ENCODE measurements at regions not wholly inside any gene's neighbourhood (a gene's known extent, or its start where the extent isn't known, plus 50 kb on each side); places are given as distances from the start of the nearest gene placed in this dataset.

DNA sequence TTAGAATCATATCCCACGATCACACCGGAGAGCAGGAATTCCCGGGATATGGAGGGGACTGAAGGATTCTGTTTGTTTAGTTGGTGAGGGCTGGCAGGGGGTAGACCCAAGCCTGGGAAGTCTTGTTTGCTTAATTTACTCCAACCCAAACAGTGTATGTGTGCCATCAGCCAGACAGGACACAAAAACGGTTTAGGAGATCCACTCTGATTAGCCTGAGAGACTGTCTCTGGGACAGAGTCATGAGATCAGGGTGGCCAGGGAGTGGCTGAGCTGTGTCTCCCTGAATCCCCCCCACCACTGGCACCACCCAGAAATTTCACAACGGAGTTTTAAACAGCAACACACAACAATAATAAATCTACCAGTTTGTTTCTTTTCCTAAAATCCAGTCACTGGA lies 127.0 kb downstream of the RBFOX3 start:
- no peak overlapping the region for H3K27ac ChIP-seq
- H3K27me3 ChIP-seq (ENCODE audit: insufficient read depth, low read depth) = peaks cover 88% of the 10 kb centered on the region
- H3K79me2 ChIP-seq (ENCODE audit: low read depth) = no peaks in the 10 kb centered on the region
- TF ChIP-seq, protein P1, sequence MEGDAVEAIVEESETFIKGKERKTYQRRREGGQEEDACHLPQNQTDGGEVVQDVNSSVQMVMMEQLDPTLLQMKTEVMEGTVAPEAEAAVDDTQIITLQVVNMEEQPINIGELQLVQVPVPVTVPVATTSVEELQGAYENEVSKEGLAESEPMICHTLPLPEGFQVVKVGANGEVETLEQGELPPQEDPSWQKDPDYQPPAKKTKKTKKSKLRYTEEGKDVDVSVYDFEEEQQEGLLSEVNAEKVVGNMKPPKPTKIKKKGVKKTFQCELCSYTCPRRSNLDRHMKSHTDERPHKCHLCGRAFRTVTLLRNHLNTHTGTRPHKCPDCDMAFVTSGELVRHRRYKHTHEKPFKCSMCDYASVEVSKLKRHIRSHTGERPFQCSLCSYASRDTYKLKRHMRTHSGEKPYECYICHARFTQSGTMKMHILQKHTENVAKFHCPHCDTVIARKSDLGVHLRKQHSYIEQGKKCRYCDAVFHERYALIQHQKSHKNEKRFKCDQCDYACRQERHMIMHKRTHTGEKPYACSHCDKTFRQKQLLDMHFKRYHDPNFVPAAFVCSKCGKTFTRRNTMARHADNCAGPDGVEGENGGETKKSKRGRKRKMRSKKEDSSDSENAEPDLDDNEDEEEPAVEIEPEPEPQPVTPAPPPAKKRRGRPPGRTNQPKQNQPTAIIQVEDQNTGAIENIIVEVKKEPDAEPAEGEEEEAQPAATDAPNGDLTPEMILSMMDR (conservative IDR thresholded peaks at IDR 0.05) = no peak
- TF ChIP-seq EZH2 (IDR thresholded peaks at IDR 0.05; ENCODE audit: low read depth) = no peak
- no peaks in the 10 kb centered on the region for H3K36me3 ChIP-seq (ENCODE audit: low read depth)
- no peaks in the 10 kb centered on the region for H3K4me1 ChIP-seq (replicated peaks; ENCODE audit: insufficient read depth)
- POLR2A ChIA-PET (ENCODE audit: unreplicated experiment) = no interaction called here
- intact Hi-C loops (cut with micrococcal nuclease; ENCODE audit: unreplicated experiment) = no loop called here
- CTCF ChIA-PET = no interaction called here
- DNase-seq = no peak
- no peak overlapping the region for H3K4me3 ChIP-seq
- BruUV-seq (replicated peaks) = no TSS peak
- H4K20me1 ChIP-seq (ENCODE audit: insufficient read depth) = no peaks in the 10 kb centered on the region
- H3F3A ChIP-seq (ENCODE audit: insufficient read depth, low read depth) = no peaks in the 10 kb centered on the region
- no peaks in the 10 kb centered on the region for H3K9me2 ChIP-seq (ENCODE audit: insufficient read depth)
- H2AFZ ChIP-seq = no peak overlapping the region
- no peaks in the 10 kb centered on the region for H3K9me3 ChIP-seq (ENCODE audit: insufficient read depth, low read depth)
- H3K4me2 ChIP-seq = no peak overlapping the region

DNA sequence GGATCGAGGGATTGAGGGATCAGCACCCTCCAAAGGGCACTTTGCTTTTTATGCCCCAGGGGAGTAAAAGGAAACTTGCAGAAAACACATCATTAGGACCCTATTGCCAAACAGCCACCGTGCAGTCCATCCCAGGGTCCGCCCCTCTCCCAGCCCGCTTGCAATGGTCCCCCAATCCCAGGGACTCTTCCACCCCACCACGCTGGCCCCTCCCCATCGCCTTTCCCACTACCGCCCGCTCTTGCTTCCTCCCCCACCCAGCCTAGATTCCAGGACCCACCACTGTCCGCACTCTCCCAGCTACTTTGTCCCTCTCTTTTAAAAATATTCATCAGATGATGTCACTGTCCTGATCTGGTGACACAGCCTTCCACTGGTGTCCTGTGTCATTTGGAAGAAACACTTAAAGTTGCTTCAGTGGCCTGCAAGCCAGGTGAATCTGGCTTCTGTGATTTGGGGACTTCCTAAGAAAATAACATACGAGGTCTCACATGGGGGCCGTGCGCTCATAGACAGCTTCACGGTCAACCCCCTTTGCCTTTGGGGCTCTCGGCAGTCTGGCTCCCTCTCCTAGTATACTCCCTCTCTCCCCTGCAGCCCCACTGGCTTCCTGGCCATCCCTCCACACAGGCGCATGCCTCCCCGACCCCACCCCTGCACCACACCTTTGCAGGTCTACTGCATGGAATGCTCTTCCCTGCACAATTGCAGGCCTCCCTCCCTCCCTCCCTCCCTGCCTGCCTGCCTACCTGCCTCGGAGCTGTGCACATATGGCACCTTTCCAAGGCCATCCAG lies 127.9 kb downstream of the RBFOX3 start:
- Histone ChIP-seq H3K36me3 (ENCODE audit: low read depth) (no peaks in the 10 kb centered on the region), H3K27ac (no peak overlapping the region), H3K9me2 (ENCODE audit: insufficient read depth) (no peaks in the 10 kb centered on the region), H3K9me3 (ENCODE audit: insufficient read depth, low read depth) (no peaks in the 10 kb centered on the region), H3K27me3 (ENCODE audit: insufficient read depth, low read depth) (peaks cover 88% of the 10 kb centered on the region), H2AFZ (no peak overlapping the region), H3K4me1 (replicated peaks; ENCODE audit: insufficient read depth) (no peaks in the 10 kb centered on the region), H3K4me3 (no peak overlapping the region), H3K4me2 (no peak overlapping the region), H3K79me2 (ENCODE audit: low read depth) (no peaks in the 10 kb centered on the region), H4K20me1 (ENCODE audit: insufficient read depth) (no peaks in the 10 kb centered on the region), H3F3A (ENCODE audit: insufficient read depth, low read depth) (no peaks in the 10 kb centered on the region)
- ChIA-PET POLR2A (ENCODE audit: unreplicated experiment) (no interaction called here), CTCF (no interaction called here)
- intact Hi-C loops (cut with micrococcal nuclease; ENCODE audit: unreplicated experiment) = no loop called here
- TF ChIP-seq EZH2 (IDR thresholded peaks at IDR 0.05; ENCODE audit: low read depth) = no peak
- TF ChIP-seq, protein P1 (conservative IDR thresholded peaks at IDR 0.05) = no peak
- no peak for DNase-seq
- BruUV-seq (replicated peaks) = no TSS peak

DNA sequence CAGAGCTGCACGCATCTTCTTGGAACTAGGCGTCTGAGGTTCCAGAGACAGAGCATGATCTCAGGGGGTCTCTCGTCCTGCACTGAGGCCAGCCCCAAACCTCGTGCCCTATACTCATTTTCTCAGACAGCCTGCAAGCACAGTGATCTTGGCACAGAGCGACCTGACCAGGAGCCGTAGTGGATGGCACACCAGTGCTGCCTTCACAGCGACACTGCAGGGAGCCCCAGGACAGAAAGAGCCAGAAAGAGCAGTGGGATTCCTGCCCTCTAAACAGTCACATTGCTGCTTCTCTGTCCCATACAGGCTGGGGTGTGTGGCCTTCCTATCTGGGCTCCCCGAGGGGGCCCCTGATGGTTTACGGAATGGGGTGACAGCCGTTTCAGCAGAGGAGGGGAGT lies 131.0 kb downstream of the RBFOX3 start:
- Histone ChIP-seq H3K9me2 (ENCODE audit: insufficient read depth) (no peaks in the 10 kb centered on the region), H3K27ac (no peak overlapping the region), H3K9me3 (ENCODE audit: insufficient read depth, low read depth) (no peaks in the 10 kb centered on the region), H3K36me3 (ENCODE audit: low read depth) (no peaks in the 10 kb centered on the region), H2AFZ (no peak overlapping the region), H3K79me2 (ENCODE audit: low read depth) (no peaks in the 10 kb centered on the region), H3K4me2 (no peak overlapping the region), H3K27me3 (ENCODE audit: insufficient read depth, low read depth) (peaks cover 85% of the 10 kb centered on the region), H3K4me1 (replicated peaks; ENCODE audit: insufficient read depth) (no peaks in the 10 kb centered on the region), H3K4me3 (no peak overlapping the region), H4K20me1 (ENCODE audit: insufficient read depth) (no peaks in the 10 kb centered on the region), H3F3A (ENCODE audit: insufficient read depth, low read depth) (no peaks in the 10 kb centered on the region)
- intact Hi-C loops (cut with micrococcal nuclease; ENCODE audit: unreplicated experiment) = no loop called here
- ChIA-PET POLR2A (ENCODE audit: unreplicated experiment) (no interaction called here), CTCF (no interaction called here)
- DNase-seq = no peak
- TF ChIP-seq EZH2 (IDR thresholded peaks at IDR 0.05; ENCODE audit: low read depth) = no peak
- TF ChIP-seq, protein P1 (conservative IDR thresholded peaks at IDR 0.05) = no peak
- BruUV-seq (replicated peaks) = no TSS peak
